ENCODE measurements at regions not wholly inside any gene's neighbourhood (a gene's known extent, or its start where the extent isn't known, plus 50 kb on each side); places are given as distances from the start of the nearest gene placed in this dataset.

DNA sequence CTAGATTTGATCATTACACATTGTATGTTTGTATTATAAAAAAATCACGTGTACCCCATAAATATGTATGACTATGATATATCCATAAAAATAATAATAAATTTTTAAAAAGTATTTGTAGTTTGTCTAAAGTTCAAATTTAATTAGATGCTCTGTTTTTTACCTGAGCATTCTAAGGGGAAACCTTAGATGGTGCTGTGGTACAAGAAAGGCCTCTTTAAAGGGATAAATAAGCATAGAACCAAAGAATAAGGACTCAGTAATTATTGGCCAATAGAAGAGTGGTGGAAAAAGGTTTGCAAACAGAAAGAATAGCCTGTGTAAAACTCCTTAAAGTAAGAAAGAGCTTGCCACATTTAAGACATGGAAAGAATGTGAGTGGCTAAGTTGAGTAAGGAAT is 580.1 kb upstream of the SEL1L start:
- TF ChIP-seq CTCF (IDR thresholded peaks at IDR 0.05) (no peak), POLR2A (IDR thresholded peaks at IDR 0.05) (no peak)
